ENCODE measurements at regions not wholly inside any gene's neighbourhood (a gene's known extent, or its start where the extent isn't known, plus 50 kb on each side); places are given as distances from the start of the nearest gene placed in this dataset.

GRCh38 chr1:88466899-88467580, 217.0 kb upstream of the PKN2 start:
- Histone ChIP-seq H3K4me3 (no peak overlapping the region), H3K27ac (no peak overlapping the region), H3K36me3 (no peaks in the 10 kb centered on the region), H3K4me1 (peaks cover 0 to 10% (median 3%) of the 10 kb centered on the region in 3 donors), H3K9me3 (peaks cover 0 to 6% (median 0%) of the 10 kb centered on the region in 3 donors), H3K27me3 (peaks cover 0 to 13% (median 0%) of the 10 kb centered on the region in 4 donors)
- intact Hi-C loops (cut with DNase I): no loop called here
- DNase-seq: no peak
- 93 to 100% methylated on average over 2 to 5 of the region's 55 CpGs for WGBS, 2 donors
- TF ChIP-seq POLR2A (IDR thresholded peaks at IDR 0.05) (no peak), CTCF (IDR thresholded peaks at IDR 0.05) (no peak)

GRCh38 chr1:88472298-88472697, 211.8 kb upstream of the PKN2 start:
- Histone ChIP-seq H3K4me3 (no peak overlapping the region), H3K9me3 (peaks cover 0 to under 1% (median 0%) of the 10 kb centered on the region in 3 donors), H3K36me3 (no peaks in the 10 kb centered on the region), H3K27ac (no peak overlapping the region), H3K27me3 (no peaks in the 10 kb centered on the region), H3K4me1 (no peaks in the 10 kb centered on the region)
- TF ChIP-seq CTCF (IDR thresholded peaks at IDR 0.05): no peak
- no peak for TF ChIP-seq POLR2A (IDR thresholded peaks at IDR 0.05)
- WGBS, 2 donors: 33 to 61% methylated on average over 2 of the region's 2 CpGs
- no peak for DNase-seq
- intact Hi-C loops (cut with DNase I): no loop called here

- no peaks in the 10 kb centered on the region for H3K36me3 ChIP-seq
- 75 to 84% methylated on average over 1 of the region's 1 CpG for WGBS, 2 donors
- H3K27ac ChIP-seq: no peak overlapping the region
- no peak overlapping the region for H3K4me3 ChIP-seq
- TF ChIP-seq CTCF (IDR thresholded peaks at IDR 0.05) (no peak), POLR2A (IDR thresholded peaks at IDR 0.05) (no peak)
- H3K4me1 ChIP-seq: no peaks in the 10 kb centered on the region
- H3K27me3 ChIP-seq: no peaks in the 10 kb centered on the region
- H3K9me3 ChIP-seq: no peaks in the 10 kb centered on the region
- intact Hi-C loops (cut with DNase I): no loop called here
- DNase-seq: no peak
Observed at GRCh38 chr1:88472714-88473113, 211.4 kb upstream of the PKN2 start.

GRCh38 chr1:88474555-88475304, 209.3 kb upstream of the PKN2 start:
- TF ChIP-seq CTCF (IDR thresholded peaks at IDR 0.05) (no peak), POLR2A (IDR thresholded peaks at IDR 0.05) (no peak)
- Histone ChIP-seq H3K27me3 (no peaks in the 10 kb centered on the region), H3K4me3 (no peak overlapping the region), H3K9me3 (no peaks in the 10 kb centered on the region), H3K27ac (no peak overlapping the region), H3K4me1 (no peaks in the 10 kb centered on the region), H3K36me3 (no peaks in the 10 kb centered on the region)
- intact Hi-C loops (cut with DNase I): no loop called here
- WGBS, 2 donors: 69 to 71% methylated on average over 1 of the region's 1 CpG
- no peak for DNase-seq

- no peak for DNase-seq
- no peak overlapping the region for H3K4me3 ChIP-seq
- intact Hi-C loops (cut with DNase I): no loop called here
- no peak overlapping the region for H3K27ac ChIP-seq
- no peaks in the 10 kb centered on the region for H3K36me3 ChIP-seq
- 69 to 86% methylated on average over 4 of the region's 4 CpGs for WGBS, 2 donors
- TF ChIP-seq POLR2A (IDR thresholded peaks at IDR 0.05): no peak
- no peak for TF ChIP-seq CTCF (IDR thresholded peaks at IDR 0.05)
- H3K9me3 ChIP-seq: no peaks in the 10 kb centered on the region
- H3K27me3 ChIP-seq: no peaks in the 10 kb centered on the region
- H3K4me1 ChIP-seq: no peaks in the 10 kb centered on the region
Observed at GRCh38 chr1:88484881-88485280, 199.2 kb upstream of the PKN2 start.
